ENCODE measurements at regions not wholly inside any gene's neighbourhood (a gene's known extent, or its start where the extent isn't known, plus 50 kb on each side); places are given as distances from the start of the nearest gene placed in this dataset.

- POLR2A ChIA-PET: interaction anchor here (0.6 kb wide), 1 partner anchor 737 kb away, joined by 4 read pairs; no protein-coding TSS in a partner anchor
- CTCF ChIA-PET: interaction anchor here (0.7 to 2.2 kb wide), 9 partner anchors 535 to 1080 kb away, joined by 3 to 8 read pairs (median 3); no protein-coding TSS in a partner anchor
- intact Hi-C loops (cut with micrococcal nuclease): loop anchor here (1.0 to 5.0 kb wide), 5 partner anchors 532 to 1080 kb away; no protein-coding TSS in a partner anchor
These were observed 324.0 kb downstream of the TXNL1 start for GRCh38 chr18:56314396-56314795.

GRCh38 chr18:56312551-56313335, 325.6 kb downstream of the TXNL1 start:
- peaks cover 25% of the 10 kb centered on the region for H3K4me1 Mint-ChIP-seq
- intact Hi-C loops (cut with micrococcal nuclease): loop anchor here (5.0 kb wide), 2 partner anchors 530 to 735 kb away; no protein-coding TSS in a partner anchor
- ChIA-PET POLR2A (interaction anchor here (1.5 kb wide), 1 partner anchor 200 kb away, joined by 3 read pairs; no protein-coding TSS in a partner anchor), CTCF (interaction anchor here (1.0 to 2.2 kb wide), 3 partner anchors 13 to 1436 kb away, joined by 3 to 8 read pairs (median 3); no protein-coding TSS in a partner anchor)
- H3K4me3 Mint-ChIP-seq: no peak overlapping the region
- DNase-seq (no peak), ATAC-seq (ENCODE audit: low read depth) (no peak)
- no peaks in the 10 kb centered on the region for H3K27me3 Mint-ChIP-seq
- no peak overlapping the region for H3K27ac Mint-ChIP-seq
- no peaks in the 10 kb centered on the region for H3K9me3 Mint-ChIP-seq
- H3K36me3 Mint-ChIP-seq (ENCODE audit: low read depth): no peaks in the 10 kb centered on the region
- no peak for TF ChIP-seq CTCF (IDR thresholded peaks at IDR 0.05)

More at GRCh38 chr18:56314396-56314795, 324.0 kb downstream of the TXNL1 start:
- no peak overlapping the region for H3K27ac Mint-ChIP-seq
- no peaks in the 10 kb centered on the region for H3K36me3 Mint-ChIP-seq (ENCODE audit: low read depth)
- no peaks in the 10 kb centered on the region for H3K9me3 Mint-ChIP-seq
- no peaks in the 10 kb centered on the region for H3K27me3 Mint-ChIP-seq
- TF ChIP-seq CTCF (IDR thresholded peaks at IDR 0.05): no peak
- no peak for DNase-seq
- H3K4me3 Mint-ChIP-seq: no peak overlapping the region
- peaks cover 23% of the 10 kb centered on the region for H3K4me1 Mint-ChIP-seq
- ATAC-seq (ENCODE audit: low read depth): peak; percentile 47

- Mint-ChIP-seq H3K4me3 (no peak overlapping the region), H3K27ac (no peak overlapping the region)
- no peak for TF ChIP-seq CTCF (IDR thresholded peaks at IDR 0.05)
These were observed 329.3 kb downstream of the TXNL1 start for GRCh38 chr18:56309104-56309503.

GRCh38 chr18:56307354-56308170, 330.8 kb downstream of the TXNL1 start:
- ChIA-PET CTCF (interaction anchor here (0.7 kb wide), 1 partner anchor 26 kb away, joined by 3 read pairs; no protein-coding TSS in a partner anchor), POLR2A (no interaction called here)
- Mint-ChIP-seq H3K27me3 (no peaks in the 10 kb centered on the region), H3K27ac (no peak overlapping the region), H3K4me1 (peaks cover 26% of the 10 kb centered on the region), H3K36me3 (ENCODE audit: low read depth) (no peaks in the 10 kb centered on the region), H3K4me3 (no peak overlapping the region), H3K9me3 (no peaks in the 10 kb centered on the region)
- ATAC-seq (ENCODE audit: low read depth): no peak
- DNase-seq: no peak
- no peak for TF ChIP-seq CTCF (IDR thresholded peaks at IDR 0.05)
- intact Hi-C loops (cut with micrococcal nuclease): no loop called here

More at GRCh38 chr18:56309104-56309503, 329.3 kb downstream of the TXNL1 start:
- DNase-seq (no peak), ATAC-seq (ENCODE audit: low read depth) (no peak)
- Mint-ChIP-seq H3K27me3 (no peaks in the 10 kb centered on the region), H3K9me3 (no peaks in the 10 kb centered on the region), H3K36me3 (ENCODE audit: low read depth) (no peaks in the 10 kb centered on the region), H3K4me1 (peaks cover 28% of the 10 kb centered on the region)
- ChIA-PET CTCF (no interaction called here), POLR2A (no interaction called here)
- intact Hi-C loops (cut with micrococcal nuclease): no loop called here

GRCh38 chr18:56306797-56307196, 331.6 kb downstream of the TXNL1 start:
- H3K27ac Mint-ChIP-seq: no peak overlapping the region
- POLR2A ChIA-PET: no interaction called here
- CTCF ChIA-PET: no interaction called here

More at GRCh38 chr18:56306797-56307196, 331.6 kb downstream of the TXNL1 start:
- no peak for TF ChIP-seq CTCF (IDR thresholded peaks at IDR 0.05)
- Mint-ChIP-seq H3K9me3 (no peaks in the 10 kb centered on the region), H3K27me3 (no peaks in the 10 kb centered on the region), H3K4me3 (no peak overlapping the region), H3K4me1 (peaks cover 26% of the 10 kb centered on the region), H3K36me3 (ENCODE audit: low read depth) (no peaks in the 10 kb centered on the region)
- DNase-seq (no peak), ATAC-seq (ENCODE audit: low read depth) (no peak)
- intact Hi-C loops (cut with micrococcal nuclease): no loop called here

Measured in activated B cell treated with CpG ODN at 0.5 μM for 24 hours (primary cell).